PC-9 (cell line): ENCODE measurements at regions not wholly inside any gene's neighbourhood (a gene's known extent, or its start where the extent isn't known, plus 50 kb on each side); places are given as distances from the start of the nearest gene placed in this dataset.

Source experiments
- BruUV-seq: library from RNA; stranded (reverse); fragments of 400-500 nt; replicated peaks from 2 replicates; lab custom pipeline; 2021; lab: Mats Ljungman, UMichigan
- CTCF ChIA-PET: fragments of 300-600 bp; sonication (Branson Sonifier 250); formaldehyde crosslinking; loops from one replicate; lab custom pipeline; 2022; ENCODE audit warnings: antibody characterized with exemption; lab: Charles Lee
- POLR2A ChIA-PET: fragments of 300-600 bp; sonication (Branson Sonifier 250); formaldehyde crosslinking; loops from one replicate; lab custom pipeline; 2022; ENCODE audit warnings: antibody characterized with exemption; ENCODE audit not compliant: unreplicated experiment; lab: Charles Lee
- DNase-seq, 2 experiments: peaks; one replicate each; pipeline versions ENCODE4 v3.0.0 to v3.0.0-alpha.2; 2015 to 2022; ENCODE audit warnings: mixed read lengths in 1 of 2
- H2AFZ ChIP-seq: fragments of 200-600 bp; sonication (generic); 2 replicates; pipeline ENCODE4 v1.8.1; 2017; ENCODE audit warnings: antibody characterized with exemption
- H3F3A ChIP-seq: fragments of 200-600 bp; sonication (generic); 2 replicates; pipeline ENCODE4 v1.8.1; 2017; ENCODE audit warnings: antibody characterized with exemption, mild to moderate bottlenecking, low read depth; ENCODE audit not compliant: insufficient read depth
- H3K27ac ChIP-seq: fragments of 200-600 bp; sonication (generic); 2 replicates; pipeline ENCODE4 v1.6.1; 2016; ENCODE audit warnings: mixed run types
- H3K27me3 ChIP-seq: fragments of 200-600 bp; sonication (generic); 2 replicates; pipeline ENCODE4 v1.6.1; 2016; ENCODE audit warnings: low read depth, mixed run types; ENCODE audit not compliant: insufficient read depth
- H3K36me3 ChIP-seq: fragments of 200-600 bp; sonication (generic); 2 replicates; pipeline ENCODE4 v1.6.1; 2016; ENCODE audit warnings: low read depth, mixed run types
- H3K4me1 ChIP-seq: fragments of 200-600 bp; sonication (generic); replicated peaks from 2 replicates; pipeline ENCODE4 v1.6.1; 2016; ENCODE audit warnings: mixed run types; ENCODE audit not compliant: insufficient read depth
- H3K4me2 ChIP-seq: fragments of 200-600 bp; sonication (generic); 2 replicates; pipeline ENCODE4 v1.6.1; 2017; ENCODE audit warnings: mixed run types
- H3K4me3 ChIP-seq: fragments of 200-600 bp; sonication (generic); 2 replicates; pipeline ENCODE4 v1.6.1; 2016; ENCODE audit warnings: mixed run types
- H3K79me2 ChIP-seq: fragments of 200-600 bp; sonication (generic); 2 replicates; pipeline ENCODE4 v1.6.1; 2017; ENCODE audit warnings: low read depth, mixed run types
- H3K9me2 ChIP-seq: fragments of 200-600 bp; sonication (generic); 2 replicates; pipeline ENCODE4 v1.8.1; 2017; ENCODE audit warnings: mild to moderate bottlenecking; ENCODE audit not compliant: insufficient read depth
- H3K9me3 ChIP-seq: fragments of 200-600 bp; sonication (generic); 2 replicates; pipeline ENCODE4 v1.8.1; 2016; ENCODE audit warnings: low read depth; ENCODE audit not compliant: insufficient read depth
- H4K20me1 ChIP-seq: fragments of 200-600 bp; sonication (generic); 2 replicates; pipeline ENCODE4 v1.8.1; 2017; ENCODE audit not compliant: insufficient read depth
- CTCF ChIP-seq: fragments of 200-600 bp; sonication (generic); conservative IDR thresholded peaks from 2 replicates; pipeline ENCODE4 v1.6.1; 2017; ENCODE audit warnings: mixed run types, antibody characterized with exemption, mild to moderate bottlenecking, moderate library complexity
- EZH2 ChIP-seq: fragments of 200-600 bp; sonication (generic); IDR thresholded peaks from 2 replicates; pipeline ENCODE4 v1.8.0; 2017; ENCODE audit warnings: antibody characterized with exemption, low read depth
- intact Hi-C: fragments of 100-400 bp; cut with micrococcal nuclease; formaldehyde crosslinking; loops from one replicate; pipeline ENCODE4 v1.10.0; 2022; ENCODE audit not compliant: unreplicated experiment

GRCh38 chr1:221078260-221078965 is 199.2 kb downstream of the HLX start:
- CTCF ChIA-PET: no interaction called here
- POLR2A ChIA-PET: no interaction called here
- H3K9me2 ChIP-seq: no peaks in the 10 kb centered on the region

GRCh38 chr1:221083902-221084301 is 204.7 kb downstream of the HLX start:
- BruUV-seq: no TSS peak
- no peak for DNase-seq
- Histone ChIP-seq H3K9me3 (no peaks in the 10 kb centered on the region), H3K4me2 (no peak overlapping the region), H3K27ac (no peak overlapping the region), H3K9me2 (peaks cover 3% of the 10 kb centered on the region; the same call in 1 of the 2 replicates), H3K27me3 (no peaks in the 10 kb centered on the region), H3K4me3 (no peak overlapping the region), H3F3A (no peaks in the 10 kb centered on the region), H4K20me1 (no peaks in the 10 kb centered on the region; the same call in 1 of the 2 replicates), H3K36me3 (no peaks in the 10 kb centered on the region), H2AFZ (no peak overlapping the region), H3K4me1 (peaks cover 13% of the 10 kb centered on the region), H3K79me2 (no peaks in the 10 kb centered on the region)
- CTCF ChIA-PET: no interaction called here
- intact Hi-C loops: no loop called here
- no peak for TF ChIP-seq EZH2
- no peak for TF ChIP-seq CTCF
- POLR2A ChIA-PET: no interaction called here

More at GRCh38 chr1:221078260-221078965, 199.2 kb downstream of the HLX start:
- no peak overlapping the region for H3K4me3 ChIP-seq
- H3K4me2 ChIP-seq: no peak overlapping the region
- DNase-seq: no peak
- no peak overlapping the region for H2AFZ ChIP-seq
- intact Hi-C loops: no loop called here
- no peak overlapping the region for H3K27ac ChIP-seq
- H3K36me3 ChIP-seq: no peaks in the 10 kb centered on the region
- H3F3A ChIP-seq: no peaks in the 10 kb centered on the region
- no peaks in the 10 kb centered on the region for H3K27me3 ChIP-seq
- H4K20me1 ChIP-seq: no peaks in the 10 kb centered on the region
- BruUV-seq: no TSS peak
- TF ChIP-seq CTCF (no peak), EZH2 (no peak)
- no peaks in the 10 kb centered on the region for H3K9me3 ChIP-seq
- no peaks in the 10 kb centered on the region for H3K79me2 ChIP-seq
- no peaks in the 10 kb centered on the region for H3K4me1 ChIP-seq

GRCh38 chr1:221084681-221085080 is 205.4 kb downstream of the HLX start:
- intact Hi-C loops: no loop called here
- H3K36me3 ChIP-seq: no peaks in the 10 kb centered on the region
- POLR2A ChIA-PET: no interaction called here

More at GRCh38 chr1:221084681-221085080, 205.4 kb downstream of the HLX start:
- no peaks in the 10 kb centered on the region for H3K79me2 ChIP-seq
- H3K4me1 ChIP-seq: peaks cover 21% of the 10 kb centered on the region
- no peaks in the 10 kb centered on the region for H3K9me3 ChIP-seq
- no peak for DNase-seq
- CTCF ChIA-PET: no interaction called here
- peaks cover 3% of the 10 kb centered on the region; the same call in 1 of the 2 replicates for H3K9me2 ChIP-seq
- no TSS peak for BruUV-seq
- H3K27me3 ChIP-seq: no peaks in the 10 kb centered on the region
- H2AFZ ChIP-seq: no peak overlapping the region
- H3K4me3 ChIP-seq: no peak overlapping the region
- no peak overlapping the region for H3K4me2 ChIP-seq
- H4K20me1 ChIP-seq: no peaks in the 10 kb centered on the region; the same call in 1 of the 2 replicates
- no peak overlapping the region for H3K27ac ChIP-seq
- peaks cover 5% of the 10 kb centered on the region; the same call in 1 of the 2 replicates for H3F3A ChIP-seq
- no peak for TF ChIP-seq EZH2
- no peak for TF ChIP-seq CTCF
